Stimulated activated CD4-positive, alpha-beta T cell treated with anti-CD3 and anti-CD28 coated beads, Interleukin-15, amount 100 ng/mL, for 48 hours (primary cell): ENCODE measurements at regions not wholly inside any gene's neighbourhood (a gene's known extent, or its start where the extent isn't known, plus 50 kb on each side); places are given as distances from the start of the nearest gene placed in this dataset.
"Not testable (repeated sequence)": the region's sequence is repeated elsewhere in the genome, so short reads cannot be mapped to it uniquely, and the experiment has no call there.

Experiments
- DNase-seq, 2 donors: peaks; one replicate each; pipeline ENCODE4 v3.0.0-alpha.2; 2020; ENCODE audit warnings: low read depth in 2 of 2

- DNase-seq: no peak
Observed at GRCh38 chr2:18986046-18986445, 372.4 kb downstream of the OSR1 start.

DNA sequence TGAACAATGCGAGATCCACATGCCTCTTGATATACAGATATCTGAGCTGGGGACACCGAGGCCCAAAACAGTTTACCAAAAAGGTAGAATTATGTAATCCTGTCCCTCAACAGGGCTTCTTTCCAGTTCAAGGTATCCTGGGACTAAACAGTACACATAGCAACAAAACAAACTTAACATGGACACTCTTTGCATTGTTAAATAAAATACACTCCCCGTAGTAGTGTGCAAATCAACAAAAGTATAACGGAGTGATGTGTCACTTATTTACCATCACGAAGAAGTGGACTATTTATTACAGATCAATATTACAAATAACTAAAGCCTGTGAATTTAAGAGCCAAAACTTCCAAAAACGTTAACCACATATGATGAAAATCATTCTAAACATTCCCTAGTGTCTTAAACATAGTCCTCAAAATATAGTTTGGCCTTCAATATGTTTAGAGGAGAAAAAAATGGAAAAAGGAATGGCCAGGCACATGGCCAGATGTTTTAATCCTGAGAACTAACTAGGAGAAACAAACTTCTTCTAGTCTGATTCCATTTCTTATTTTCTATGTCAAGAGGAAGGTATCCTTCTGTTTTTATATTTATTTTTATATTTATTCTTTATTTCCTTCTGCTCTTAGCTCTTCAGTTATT is 377.5 kb downstream of the OSR1 start:
- DNase-seq: no peak

GRCh38 chr2:18980104-18980785 is 378.2 kb downstream of the OSR1 start:
- DNase-seq: no peak

DNA sequence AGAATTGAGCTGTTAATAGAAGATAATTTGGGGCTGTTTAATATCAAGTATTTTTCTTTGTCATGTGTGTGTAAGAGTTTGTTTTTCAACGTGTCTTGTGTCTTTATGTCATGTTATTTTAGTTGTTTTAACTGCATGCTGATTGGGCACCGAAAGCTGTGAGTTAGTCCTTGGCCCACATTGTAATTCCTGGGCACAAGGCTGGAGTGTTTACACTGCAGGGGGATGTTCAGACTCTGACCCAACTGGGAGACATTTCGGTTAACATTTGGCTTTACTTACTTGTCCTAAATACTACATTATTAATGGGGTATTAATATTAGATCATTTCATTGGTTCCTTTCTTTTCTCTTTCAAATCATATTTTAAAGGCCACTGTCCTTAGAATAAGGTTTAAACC is 381.0 kb downstream of the OSR1 start:
- no peak for DNase-seq

DNA sequence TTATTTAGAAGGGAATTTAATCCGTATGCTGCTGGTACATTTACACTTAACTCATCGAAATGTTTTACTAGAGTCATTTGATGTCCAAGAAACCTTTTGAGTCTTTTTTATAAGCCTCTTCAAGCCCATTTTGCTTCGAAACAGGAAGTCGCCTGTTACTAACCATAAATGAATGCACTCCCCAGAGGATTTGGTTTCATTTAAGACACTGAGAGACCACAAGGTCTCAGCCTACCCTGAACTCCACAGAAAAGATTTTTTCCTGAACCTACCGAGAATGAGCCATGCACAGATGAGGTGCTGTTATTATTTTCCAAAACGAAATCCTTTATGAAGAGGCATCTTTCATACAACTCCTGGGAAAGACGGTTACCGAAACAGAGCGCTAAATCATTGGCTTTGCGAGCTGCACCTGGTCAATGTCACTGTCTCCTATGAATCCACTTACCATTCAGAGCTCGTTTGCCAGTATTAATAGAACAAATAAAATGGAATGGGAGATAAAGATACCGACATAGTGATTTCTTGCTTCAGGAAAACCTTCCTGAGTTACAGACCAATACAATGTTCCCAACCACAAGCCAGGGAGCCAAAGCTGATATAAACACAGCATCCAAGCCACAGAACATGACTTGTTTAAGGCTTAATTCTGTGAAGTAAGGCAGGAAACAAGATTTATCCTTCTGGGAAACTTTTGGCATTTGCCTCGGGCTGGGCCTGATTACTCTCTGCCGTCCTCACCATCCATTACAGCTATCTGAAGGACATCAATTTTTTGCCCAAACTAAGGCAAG is 382.1 kb downstream of the OSR1 start:
- DNase-seq: no peak

DNA sequence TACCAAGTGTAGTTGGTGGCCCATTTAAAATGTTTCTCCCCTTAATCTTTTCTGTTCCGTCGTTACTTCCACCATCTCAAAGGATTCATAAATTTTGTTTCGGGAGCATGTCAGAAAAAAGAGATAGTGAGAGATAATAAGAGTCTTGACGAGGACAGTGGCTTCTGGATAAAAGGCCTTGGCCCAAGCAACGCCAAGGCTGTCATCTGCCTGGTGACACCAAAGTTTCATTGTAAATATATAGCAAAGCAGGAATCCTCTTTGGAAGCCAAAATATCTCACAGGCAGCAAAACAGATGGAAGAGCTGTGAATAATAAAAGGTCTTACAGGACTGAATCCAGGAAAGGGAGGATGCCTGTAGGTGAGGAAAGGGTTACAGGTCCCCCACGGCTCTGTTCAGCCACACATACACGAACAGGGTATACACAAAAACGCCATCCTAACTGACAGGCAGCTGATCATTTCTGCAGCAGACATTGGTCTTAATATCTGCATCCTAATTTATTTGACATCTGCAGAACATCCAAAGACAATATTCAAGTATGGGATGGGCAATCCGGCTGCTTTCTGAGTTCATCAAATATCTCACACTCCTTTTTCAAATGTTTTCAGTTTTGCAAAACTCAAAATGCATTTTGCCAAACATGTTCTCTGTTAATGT is 382.8 kb downstream of the OSR1 start:
- no peak for DNase-seq

GRCh38 chr2:18971628-18972027 is 382.3 kb upstream of the NT5C1B start:
- no peak for DNase-seq

GRCh38 chr2:18971069-18971378 is 381.7 kb upstream of the NT5C1B start:
- DNase-seq: no peak

DNA sequence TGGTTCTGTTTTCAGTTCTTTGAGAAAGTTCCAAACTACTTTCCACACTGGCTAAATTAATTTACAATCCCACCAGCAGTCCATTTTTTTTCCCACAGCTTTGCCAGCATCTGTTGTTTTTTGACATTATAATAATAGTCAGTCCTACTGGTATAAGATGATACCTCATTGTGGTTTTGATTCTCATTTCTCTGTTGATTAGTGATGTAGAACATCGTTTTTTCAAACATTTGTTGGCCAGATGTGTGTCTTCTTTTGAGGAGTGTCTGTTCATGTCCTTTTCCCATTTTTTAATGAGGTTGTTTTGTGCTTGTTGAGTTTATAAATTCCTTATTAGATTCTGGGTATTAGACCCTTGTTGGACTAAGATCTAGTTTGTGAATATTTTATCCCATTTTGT is 376.8 kb upstream of the NT5C1B start:
- DNase-seq: no peak

DNA sequence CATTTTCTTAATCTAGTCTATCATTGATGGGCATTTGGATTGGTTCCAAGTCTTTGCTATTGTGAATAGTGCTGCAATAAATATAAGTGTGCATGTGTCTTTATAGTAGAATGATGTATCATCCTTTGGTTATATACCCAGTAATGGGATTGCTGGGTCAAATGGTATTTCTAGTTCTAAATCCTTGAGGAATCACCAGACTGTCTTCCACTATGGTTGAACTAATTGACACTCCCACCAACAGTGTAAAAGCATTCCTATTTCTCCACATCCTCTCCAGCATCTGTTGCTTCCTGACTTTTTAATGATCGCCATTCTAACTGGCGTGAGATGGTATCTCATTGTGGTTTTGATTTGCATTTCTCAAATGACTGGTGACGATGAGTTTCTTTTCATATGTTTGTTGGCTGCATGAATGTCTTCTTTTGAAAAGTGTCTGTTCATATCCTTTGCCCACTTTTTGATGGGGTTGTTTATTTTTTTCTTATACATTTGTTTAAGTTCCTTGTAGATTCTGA is 374.4 kb upstream of the NT5C1B start:
- DNase-seq: not testable (repeated sequence)

DNA sequence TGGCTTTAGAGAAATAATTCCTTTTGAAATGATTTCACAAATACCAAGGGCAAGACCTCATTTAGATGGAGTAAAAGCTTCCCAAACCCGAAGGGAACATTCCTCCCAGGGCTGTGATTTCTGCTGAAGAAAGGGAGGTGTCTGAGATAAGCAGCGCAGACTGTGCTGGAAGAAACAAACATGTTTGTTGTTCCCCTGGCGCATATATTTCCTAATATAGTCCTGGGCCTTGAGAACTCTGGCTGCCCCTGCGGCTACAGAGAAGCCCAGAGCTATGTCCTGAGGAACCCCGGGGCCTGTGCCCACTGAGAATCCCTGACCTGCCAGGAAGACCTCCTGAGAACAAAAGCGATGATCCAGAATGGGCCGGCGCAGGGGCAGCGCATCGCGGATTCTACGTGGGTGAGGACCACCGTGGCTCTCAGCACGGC is 372.6 kb upstream of the NT5C1B start:
- no peak for DNase-seq

DNA sequence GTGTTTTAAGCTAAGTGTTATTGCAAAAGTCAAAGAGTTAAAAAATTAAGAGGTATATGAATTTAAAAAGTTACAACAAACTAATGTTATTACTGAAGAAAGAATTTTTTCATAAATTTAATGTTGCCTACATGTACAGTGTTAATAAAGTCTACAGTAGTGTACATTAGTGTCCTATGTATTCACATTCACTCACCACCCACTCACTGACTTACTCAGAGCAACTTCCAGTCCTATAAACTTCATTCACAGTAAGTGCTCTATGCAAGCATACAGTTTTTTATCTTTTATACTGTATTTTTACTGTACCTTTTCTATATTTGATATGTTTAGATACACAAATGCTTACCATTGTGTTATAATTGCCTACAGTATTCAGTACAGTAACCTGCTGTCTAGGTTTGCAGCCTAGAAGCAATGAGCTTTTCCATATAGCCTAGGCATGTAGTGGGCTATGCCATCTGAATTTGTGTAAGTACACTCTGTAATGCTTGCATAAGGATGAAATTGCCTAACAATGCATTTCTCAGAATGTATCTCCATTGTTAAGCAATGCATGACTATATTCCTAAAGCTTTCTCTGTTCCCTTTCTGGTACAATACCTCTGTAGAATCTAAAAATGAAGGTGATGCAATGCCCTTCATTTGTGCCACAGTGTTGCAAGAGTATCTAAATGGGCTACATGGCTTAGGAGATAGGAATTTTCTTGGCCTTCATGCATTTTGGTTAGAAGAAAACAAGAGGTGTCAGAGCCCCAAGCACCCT is 370.8 kb upstream of the NT5C1B start:
- no peak for DNase-seq

- no peak for DNase-seq
Observed at GRCh38 chr2:18959200-18959599, 369.8 kb upstream of the NT5C1B start.

GRCh38 chr2:18957909-18958308 is 368.5 kb upstream of the NT5C1B start:
- no peak for DNase-seq

DNA sequence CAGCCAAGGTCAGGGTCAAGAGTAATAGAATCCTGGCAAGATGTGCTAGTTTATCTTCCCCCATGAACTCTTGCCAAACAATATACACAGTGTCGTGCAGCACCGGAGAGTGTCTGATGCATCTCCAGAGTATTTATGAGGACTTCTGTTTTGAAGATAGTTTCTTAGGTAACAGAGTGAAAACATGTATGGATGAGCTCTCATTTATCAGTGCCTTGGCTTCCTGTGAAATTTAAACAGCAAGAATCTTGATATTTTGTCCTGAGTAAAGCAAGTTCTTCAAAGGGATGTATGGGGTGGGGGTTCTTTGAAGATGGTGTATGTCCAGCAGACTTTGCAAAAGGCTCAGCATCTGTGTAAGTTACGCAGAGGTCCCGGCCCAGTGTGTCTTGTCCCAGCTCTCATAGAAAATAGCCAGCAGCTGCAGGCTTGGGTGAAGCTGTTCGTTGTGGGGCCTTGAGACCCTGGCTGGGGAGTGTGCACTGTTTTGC is 361.0 kb upstream of the NT5C1B start:
- DNase-seq: no peak

- DNase-seq: no peak
Observed at GRCh38 chr2:18949871-18950270, 360.5 kb upstream of the NT5C1B start.

GRCh38 chr2:18940184-18940583 is 350.8 kb upstream of the NT5C1B start:
- DNase-seq: no peak

DNA sequence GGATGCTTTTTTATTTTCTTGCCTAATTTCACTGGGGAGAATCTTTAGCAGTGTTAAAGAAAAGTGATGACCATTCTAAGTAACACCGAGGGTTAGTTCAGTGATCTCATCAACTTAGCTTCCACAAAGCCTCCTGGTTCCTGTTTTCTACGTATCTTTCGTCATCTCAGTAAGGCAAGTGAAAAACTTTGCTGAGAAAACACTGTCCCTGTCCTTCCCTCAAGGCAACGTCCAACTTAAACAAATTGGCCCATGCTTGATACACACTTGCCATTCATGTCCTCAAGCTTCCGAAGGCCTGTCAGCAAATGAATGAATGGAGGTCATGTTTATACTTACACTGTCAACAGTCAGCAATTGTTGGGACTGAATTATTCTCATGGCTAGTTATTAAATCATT is 350.4 kb upstream of the NT5C1B start:
- DNase-seq: not testable (repeated sequence)

- no peak for DNase-seq
Observed at GRCh38 chr2:18934886-18935285, 345.5 kb upstream of the NT5C1B start.

GRCh38 chr2:18932853-18933252 is 343.5 kb upstream of the NT5C1B start:
- DNase-seq: no peak

DNA sequence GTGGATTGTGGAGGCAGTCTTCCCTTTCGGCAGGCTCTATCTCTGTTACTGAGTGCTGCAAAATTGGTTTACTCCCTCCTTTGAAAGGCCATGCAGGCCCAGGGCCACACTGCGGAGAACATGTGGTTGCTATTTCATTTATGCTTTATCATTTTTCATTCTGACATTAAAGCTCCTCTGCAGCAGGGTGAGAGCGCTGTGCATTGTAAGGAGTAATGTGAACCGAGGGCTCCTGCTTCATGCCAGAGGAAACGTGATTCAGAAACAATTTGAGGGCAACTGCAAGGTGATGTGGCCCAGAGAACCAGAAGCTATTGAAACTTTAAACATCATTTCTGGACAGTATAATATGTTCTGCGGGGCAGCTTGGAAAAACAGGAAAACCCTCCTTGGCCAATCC is 341.6 kb upstream of the NT5C1B start:
- DNase-seq: no peak
